ENCODE measurements at regions not wholly inside any gene's neighbourhood (a gene's known extent, or its start where the extent isn't known, plus 50 kb on each side); places are given as distances from the start of the nearest gene placed in this dataset.

DNA sequence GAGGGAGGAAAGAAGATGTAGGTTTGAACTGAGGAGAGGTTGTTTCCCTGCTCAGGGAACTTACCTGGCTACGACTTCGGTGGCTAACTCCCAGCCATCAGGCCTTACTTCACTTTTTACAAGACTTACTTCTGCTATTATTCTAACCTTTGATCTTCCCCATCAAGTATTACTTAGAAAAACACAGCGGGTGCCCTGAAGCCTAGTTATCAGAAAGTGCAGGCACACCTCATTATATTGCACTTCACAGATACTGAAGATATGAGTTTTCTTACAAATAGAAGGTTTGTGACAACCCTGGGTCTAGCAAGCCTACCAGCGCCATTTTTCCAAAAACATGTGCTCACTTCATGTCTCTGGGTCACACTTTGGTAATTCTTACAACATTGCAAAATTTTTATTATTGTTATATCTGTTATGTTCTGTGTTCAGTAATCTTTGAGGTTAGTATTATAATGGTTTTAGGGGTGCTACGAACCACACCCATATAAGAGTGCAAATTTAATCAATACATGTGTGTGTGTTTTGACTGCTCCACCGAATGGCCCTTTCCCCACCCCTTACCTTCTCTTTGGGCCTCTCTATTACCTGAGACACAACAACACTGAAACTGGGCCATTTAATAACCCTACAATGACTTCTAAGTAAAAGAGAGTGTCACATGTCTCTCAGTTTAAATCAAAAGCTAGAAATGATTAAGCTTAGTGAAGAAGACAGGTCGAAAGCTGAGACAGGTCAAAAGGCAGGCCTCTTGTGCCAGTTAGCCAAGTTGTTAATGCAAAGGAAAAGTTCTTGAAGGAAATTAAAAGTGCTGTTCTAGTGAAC lies 2102.7 kb upstream of the WWC1 start:
- Histone ChIP-seq H3K27ac (ENCODE audit: low read length) (no peak overlapping the region), H3K9me3 (ENCODE audit: control insufficient read depth, insufficient read depth, low read length) (no peaks in the 10 kb centered on the region), H3K4me3 (ENCODE audit: low read length) (no peak overlapping the region), H3K27me3 (ENCODE audit: control insufficient read depth, insufficient read depth, low read length) (no peaks in the 10 kb centered on the region), H3K36me3 (ENCODE audit: control insufficient read depth, insufficient read depth, low read length) (no peaks in the 10 kb centered on the region), H3K4me1 (ENCODE audit: control insufficient read depth, insufficient read depth, low read length) (no peaks in the 10 kb centered on the region)
- no CpG with 5 or more reads among the region's 7 CpGs for WGBS (ENCODE audit: insufficient coverage, insufficient read length)
- DNase-seq (ENCODE audit: low read depth, low spot score) = no peak

DNA sequence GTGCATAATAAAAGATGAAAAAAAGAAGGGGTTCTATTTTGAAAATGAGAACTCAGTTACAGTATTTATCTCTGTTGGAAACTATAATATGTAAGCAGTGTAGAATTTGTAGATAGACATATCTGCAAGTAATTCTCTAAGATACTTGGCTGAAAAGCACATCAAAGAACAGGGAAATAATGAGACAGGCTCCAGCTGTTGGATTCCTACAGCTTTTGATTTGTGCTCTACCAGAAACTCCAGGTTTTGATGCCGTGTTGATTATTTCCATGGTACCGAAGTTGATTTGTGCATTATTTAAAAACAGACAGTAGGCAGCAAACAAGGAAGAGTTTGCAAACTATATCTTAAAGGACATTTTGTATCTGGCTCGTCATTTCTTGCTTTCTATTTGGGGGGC lies 2098.7 kb upstream of the WWC1 start:
- no peak for DNase-seq (ENCODE audit: low read depth, low spot score)
- no peaks in the 10 kb centered on the region for H3K27me3 ChIP-seq (ENCODE audit: control insufficient read depth, insufficient read depth, low read length)
- H3K36me3 ChIP-seq (ENCODE audit: control insufficient read depth, insufficient read depth, low read length) = no peaks in the 10 kb centered on the region
- no peaks in the 10 kb centered on the region for H3K9me3 ChIP-seq (ENCODE audit: control insufficient read depth, insufficient read depth, low read length)
- WGBS (ENCODE audit: insufficient coverage, insufficient read length) = no CpG with 5 or more reads among the region's 3 CpGs
- H3K4me3 ChIP-seq (ENCODE audit: low read length) = no peak overlapping the region
- H3K4me1 ChIP-seq (ENCODE audit: control insufficient read depth, insufficient read depth, low read length) = no peaks in the 10 kb centered on the region
- no peak overlapping the region for H3K27ac ChIP-seq (ENCODE audit: low read length)

DNA sequence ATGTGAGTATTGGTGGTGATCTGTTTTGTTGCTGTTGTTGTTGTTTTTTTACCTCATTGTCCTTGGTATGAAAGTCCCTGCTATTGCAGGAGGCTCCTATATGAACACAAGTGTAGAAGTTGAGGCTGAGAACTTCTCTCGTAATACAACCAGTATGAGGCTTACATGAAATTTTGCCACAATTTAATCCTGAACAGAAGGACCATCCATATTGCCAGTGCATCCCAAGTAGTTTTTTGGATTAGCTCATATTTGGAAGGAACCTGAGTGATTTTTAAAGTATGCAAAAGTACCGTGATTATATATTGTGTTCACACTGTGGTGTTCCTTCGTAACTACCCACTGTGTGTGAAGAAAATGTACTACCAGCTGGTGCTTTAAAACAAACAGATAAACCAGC lies 2095.5 kb upstream of the WWC1 start:
- H3K9me3 ChIP-seq (ENCODE audit: control insufficient read depth, insufficient read depth, low read length) = no peaks in the 10 kb centered on the region
- no peaks in the 10 kb centered on the region for H3K27me3 ChIP-seq (ENCODE audit: control insufficient read depth, insufficient read depth, low read length)
- no peaks in the 10 kb centered on the region for H3K36me3 ChIP-seq (ENCODE audit: control insufficient read depth, insufficient read depth, low read length)
- no CpG with 5 or more reads among the region's 3 CpGs for WGBS (ENCODE audit: insufficient coverage, insufficient read length)
- H3K4me1 ChIP-seq (ENCODE audit: control insufficient read depth, insufficient read depth, low read length) = no peaks in the 10 kb centered on the region
- H3K4me3 ChIP-seq (ENCODE audit: low read length) = no peak overlapping the region
- no peak for DNase-seq (ENCODE audit: low read depth, low spot score)
- H3K27ac ChIP-seq (ENCODE audit: low read length) = no peak overlapping the region

- DNase-seq (ENCODE audit: low read depth, low spot score) = no peak
- H3K4me3 ChIP-seq (ENCODE audit: low read length) = no peak overlapping the region
- no peak overlapping the region for H3K27ac ChIP-seq (ENCODE audit: low read length)
- H3K27me3 ChIP-seq (ENCODE audit: control insufficient read depth, insufficient read depth, low read length) = no peaks in the 10 kb centered on the region
- no peaks in the 10 kb centered on the region for H3K4me1 ChIP-seq (ENCODE audit: control insufficient read depth, insufficient read depth, low read length)
- WGBS (ENCODE audit: insufficient coverage, insufficient read length) = no CpG with 5 or more reads among the region's 2 CpGs
- H3K9me3 ChIP-seq (ENCODE audit: control insufficient read depth, insufficient read depth, low read length) = no peaks in the 10 kb centered on the region
- no peaks in the 10 kb centered on the region for H3K36me3 ChIP-seq (ENCODE audit: control insufficient read depth, insufficient read depth, low read length)
These were observed 2090.9 kb upstream of the WWC1 start for GRCh38 chr5:166200532-166200931.

DNA sequence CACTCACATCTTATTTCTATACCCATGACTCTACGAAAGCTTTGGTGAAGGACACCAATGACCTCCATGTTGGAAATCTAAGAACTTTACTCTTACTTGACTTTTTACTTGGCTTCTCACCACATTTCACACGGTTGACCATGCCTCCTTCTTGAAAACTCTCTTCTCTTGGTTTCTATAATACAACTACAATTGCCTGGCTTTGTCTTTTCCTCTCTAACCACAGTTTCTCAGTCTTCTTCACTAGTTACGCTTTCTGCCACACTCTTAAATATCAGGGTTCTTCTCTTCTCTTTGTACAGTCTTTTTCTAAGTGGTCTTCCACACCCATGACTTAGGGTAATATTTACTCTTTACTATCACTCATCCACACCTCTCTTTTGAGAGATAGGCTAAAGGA lies 2079.8 kb upstream of the WWC1 start:
- H3K4me3 ChIP-seq (ENCODE audit: low read length) = no peak overlapping the region
- no peak overlapping the region for H3K27ac ChIP-seq (ENCODE audit: low read length)
- DNase-seq (ENCODE audit: low read depth, low spot score) = no peak
- H3K9me3 ChIP-seq (ENCODE audit: control insufficient read depth, insufficient read depth, low read length) = no peaks in the 10 kb centered on the region
- no peaks in the 10 kb centered on the region for H3K4me1 ChIP-seq (ENCODE audit: control insufficient read depth, insufficient read depth, low read length)
- H3K36me3 ChIP-seq (ENCODE audit: control insufficient read depth, insufficient read depth, low read length) = no peaks in the 10 kb centered on the region
- H3K27me3 ChIP-seq (ENCODE audit: control insufficient read depth, insufficient read depth, low read length) = no peaks in the 10 kb centered on the region
- WGBS (ENCODE audit: insufficient coverage, insufficient read length) = no CpG with 5 or more reads among the region's 3 CpGs

DNA sequence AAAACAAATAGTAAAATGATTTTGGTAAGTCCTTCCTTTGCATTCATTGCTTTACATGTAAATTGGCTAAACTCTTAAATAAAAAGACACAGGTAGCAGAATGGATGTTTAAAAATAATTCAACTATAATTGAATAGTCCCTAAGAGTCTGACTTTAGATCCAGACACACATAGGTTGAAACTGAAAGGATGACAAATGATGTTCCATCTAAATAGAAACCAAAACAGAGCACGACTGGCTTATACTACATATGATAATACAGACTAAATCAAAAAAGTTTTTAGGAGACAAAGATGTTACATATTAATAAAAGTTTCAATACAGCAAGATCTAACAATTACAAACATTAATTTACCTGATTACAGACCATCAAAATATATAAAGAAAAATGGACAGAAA lies 2055.1 kb upstream of the WWC1 start:
- Histone ChIP-seq H3K27ac (ENCODE audit: low read length) (no peak overlapping the region), H3K4me3 (ENCODE audit: low read length) (no peak overlapping the region), H3K36me3 (ENCODE audit: control insufficient read depth, insufficient read depth, low read length) (no peaks in the 10 kb centered on the region), H3K4me1 (ENCODE audit: control insufficient read depth, insufficient read depth, low read length) (no peaks in the 10 kb centered on the region), H3K27me3 (ENCODE audit: control insufficient read depth, insufficient read depth, low read length) (no peaks in the 10 kb centered on the region), H3K9me3 (ENCODE audit: control insufficient read depth, insufficient read depth, low read length) (no peaks in the 10 kb centered on the region)
- DNase-seq (ENCODE audit: low read depth, low spot score) = no peak
- no CpG with 5 or more reads among the region's 1 CpG for WGBS (ENCODE audit: insufficient coverage, insufficient read length)

GRCh38 chr5:166240705-166241104 lies 2050.7 kb upstream of the WWC1 start:
- no peaks in the 10 kb centered on the region for H3K27me3 ChIP-seq (ENCODE audit: control insufficient read depth, insufficient read depth, low read length)
- H3K4me3 ChIP-seq (ENCODE audit: low read length) = no peak overlapping the region
- H3K36me3 ChIP-seq (ENCODE audit: control insufficient read depth, insufficient read depth, low read length) = no peaks in the 10 kb centered on the region
- H3K4me1 ChIP-seq (ENCODE audit: control insufficient read depth, insufficient read depth, low read length) = no peaks in the 10 kb centered on the region
- H3K27ac ChIP-seq (ENCODE audit: low read length) = no peak overlapping the region
- DNase-seq (ENCODE audit: low read depth, low spot score) = no peak
- H3K9me3 ChIP-seq (ENCODE audit: control insufficient read depth, insufficient read depth, low read length) = no peaks in the 10 kb centered on the region
- no CpG with 5 or more reads among the region's 2 CpGs for WGBS (ENCODE audit: insufficient coverage, insufficient read length)

GRCh38 chr5:166245556-166245955 lies 2045.9 kb upstream of the WWC1 start:
- Histone ChIP-seq H3K36me3 (ENCODE audit: control insufficient read depth, insufficient read depth, low read length) (no peaks in the 10 kb centered on the region), H3K27ac (ENCODE audit: low read length) (no peak overlapping the region), H3K27me3 (ENCODE audit: control insufficient read depth, insufficient read depth, low read length) (no peaks in the 10 kb centered on the region), H3K9me3 (ENCODE audit: control insufficient read depth, insufficient read depth, low read length) (no peaks in the 10 kb centered on the region), H3K4me1 (ENCODE audit: control insufficient read depth, insufficient read depth, low read length) (no peaks in the 10 kb centered on the region), H3K4me3 (ENCODE audit: low read length) (no peak overlapping the region)
- WGBS (ENCODE audit: insufficient coverage, insufficient read length) = no CpG with 5 or more reads among the region's 2 CpGs
- no peak for DNase-seq (ENCODE audit: low read depth, low spot score)

DNA sequence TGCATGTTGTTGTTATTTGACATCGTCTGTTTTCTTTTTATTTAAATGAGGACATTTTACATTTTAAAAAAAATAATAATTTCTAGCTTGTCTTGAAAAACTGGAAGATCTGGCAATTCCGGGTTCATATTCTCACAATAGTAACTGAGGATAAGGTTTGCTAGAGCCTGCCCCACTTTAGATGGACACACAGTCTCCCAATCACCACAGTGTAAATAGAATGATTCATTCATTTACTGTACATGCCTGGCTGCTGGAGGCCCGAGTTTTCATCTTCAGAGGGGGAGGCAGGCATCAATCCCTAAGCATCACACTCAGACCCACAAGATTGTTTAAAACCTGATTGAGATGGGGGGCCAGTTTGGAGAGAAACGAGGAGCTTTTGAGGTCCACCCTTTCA lies 2039.7 kb upstream of the WWC1 start:
- Histone ChIP-seq H3K27ac (ENCODE audit: low read length) (no peak overlapping the region), H3K4me1 (ENCODE audit: control insufficient read depth, insufficient read depth, low read length) (no peaks in the 10 kb centered on the region), H3K4me3 (ENCODE audit: low read length) (no peak overlapping the region), H3K9me3 (ENCODE audit: control insufficient read depth, insufficient read depth, low read length) (no peaks in the 10 kb centered on the region), H3K36me3 (ENCODE audit: control insufficient read depth, insufficient read depth, low read length) (no peaks in the 10 kb centered on the region), H3K27me3 (ENCODE audit: control insufficient read depth, insufficient read depth, low read length) (no peaks in the 10 kb centered on the region)
- DNase-seq (ENCODE audit: low read depth, low spot score) = no peak
- WGBS (ENCODE audit: insufficient coverage, insufficient read length) = no CpG with 5 or more reads among the region's 4 CpGs

GRCh38 chr5:166257661-166258060 lies 2033.8 kb upstream of the WWC1 start:
- Histone ChIP-seq H3K27ac (ENCODE audit: low read length) (no peak overlapping the region), H3K4me3 (ENCODE audit: low read length) (no peak overlapping the region), H3K36me3 (ENCODE audit: control insufficient read depth, insufficient read depth, low read length) (no peaks in the 10 kb centered on the region), H3K9me3 (ENCODE audit: control insufficient read depth, insufficient read depth, low read length) (no peaks in the 10 kb centered on the region), H3K27me3 (ENCODE audit: control insufficient read depth, insufficient read depth, low read length) (no peaks in the 10 kb centered on the region), H3K4me1 (ENCODE audit: control insufficient read depth, insufficient read depth, low read length) (no peaks in the 10 kb centered on the region)
- no peak for DNase-seq (ENCODE audit: low read depth, low spot score)
- no CpG with 5 or more reads among the region's 4 CpGs for WGBS (ENCODE audit: insufficient coverage, insufficient read length)

GRCh38 chr5:166262395-166262794 lies 2029.0 kb upstream of the WWC1 start:
- no peaks in the 10 kb centered on the region for H3K9me3 ChIP-seq (ENCODE audit: control insufficient read depth, insufficient read depth, low read length)

More at GRCh38 chr5:166262395-166262794, 2029.0 kb upstream of the WWC1 start:
- no CpG with 5 or more reads among the region's 3 CpGs for WGBS (ENCODE audit: insufficient coverage, insufficient read length)
- H3K27me3 ChIP-seq (ENCODE audit: control insufficient read depth, insufficient read depth, low read length) = no peaks in the 10 kb centered on the region
- no peak for DNase-seq (ENCODE audit: low read depth, low spot score)
- no peak overlapping the region for H3K4me3 ChIP-seq (ENCODE audit: low read length)
- no peaks in the 10 kb centered on the region for H3K4me1 ChIP-seq (ENCODE audit: control insufficient read depth, insufficient read depth, low read length)
- H3K27ac ChIP-seq (ENCODE audit: low read length) = no peak overlapping the region
- no peaks in the 10 kb centered on the region for H3K36me3 ChIP-seq (ENCODE audit: control insufficient read depth, insufficient read depth, low read length)
